NCI-H526 (cell line): ENCODE measurements at regions not wholly inside any gene's neighbourhood (a gene's known extent, or its start where the extent isn't known, plus 50 kb on each side); places are given as distances from the start of the nearest gene placed in this dataset.
A peak's percentile ranks its signal among the peaks of the same experiment; 100 is the strongest.

Source experiments
- DNase-seq, 2 experiments: peaks; one replicate each; lab custom pipeline; 2025; lab: John Stamatoyannopoulos, UW

GRCh38 chr18:41693008-41693407 lies 262.0 kb upstream of the PIK3C3 start:
- DNase-seq: peak; percentile 18 to 42

- DNase-seq: no peak
Observed at GRCh38 chr18:41690332-41691127, 264.5 kb upstream of the PIK3C3 start.

DNA sequence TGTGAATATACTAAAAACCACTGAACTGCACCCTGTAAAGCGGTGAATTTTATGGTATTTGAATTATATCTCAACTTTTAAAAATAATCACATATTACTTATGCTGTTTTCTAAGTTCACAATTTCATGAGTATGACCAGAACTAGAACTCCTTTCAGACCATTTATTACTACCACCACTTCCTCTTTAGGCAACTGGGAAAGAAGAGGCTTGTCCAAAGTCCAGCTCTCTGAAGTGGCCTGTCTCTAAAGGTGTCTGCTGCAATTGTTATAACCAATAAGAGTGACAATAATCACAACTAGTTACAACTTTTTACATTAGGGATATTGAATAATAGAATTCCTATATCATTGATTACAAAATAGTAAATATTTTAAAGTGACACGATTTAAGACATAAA lies 267.9 kb upstream of the PIK3C3 start:
- no peak for DNase-seq

- DNase-seq: no peak
Observed at GRCh38 chr18:41681138-41681880, 273.7 kb upstream of the PIK3C3 start.

- no peak for DNase-seq
Observed at GRCh38 chr18:41674506-41674905, 280.5 kb upstream of the PIK3C3 start.

DNA sequence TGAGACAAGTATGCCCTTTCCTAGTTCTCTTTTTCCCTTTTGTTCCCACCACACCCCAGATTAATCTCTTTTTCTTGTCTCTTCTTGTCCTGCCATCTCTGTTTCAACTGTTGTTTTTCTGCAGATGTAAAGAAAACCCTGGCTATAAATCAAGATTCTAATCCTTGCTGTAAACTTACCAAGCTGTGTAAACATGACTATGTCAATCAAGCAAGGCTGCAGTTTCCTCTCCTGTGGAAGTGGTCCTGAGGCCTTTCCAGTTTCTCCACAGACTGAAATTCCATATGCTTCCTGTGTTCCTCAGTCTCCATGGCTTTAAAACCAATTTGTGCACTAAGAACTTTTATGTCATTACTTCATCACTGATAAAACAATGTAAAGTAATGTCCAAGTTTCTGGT lies 288.8 kb upstream of the PIK3C3 start:
- DNase-seq: no peak

DNA sequence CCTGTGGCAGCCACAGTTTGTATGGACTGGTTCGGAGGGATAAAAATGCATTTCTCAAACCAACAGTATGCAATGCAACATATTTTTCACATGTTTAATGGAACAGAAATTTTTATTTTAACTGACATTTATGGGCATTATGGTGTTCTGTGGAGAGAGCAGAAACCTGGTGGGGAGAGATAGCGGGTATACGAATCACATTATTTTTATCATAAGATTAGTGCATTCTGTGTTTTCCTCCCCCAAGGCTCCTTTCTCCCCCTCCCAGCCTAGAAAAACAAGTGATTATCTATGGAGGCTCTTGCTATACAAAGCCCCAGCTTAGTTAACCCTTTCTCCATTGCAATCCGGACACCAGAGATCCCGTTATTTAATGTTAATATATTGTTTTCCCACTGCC lies 289.8 kb upstream of the PIK3C3 start:
- DNase-seq: no peak

GRCh38 chr18:41660654-41661053 lies 294.4 kb upstream of the PIK3C3 start:
- no peak for DNase-seq

DNA sequence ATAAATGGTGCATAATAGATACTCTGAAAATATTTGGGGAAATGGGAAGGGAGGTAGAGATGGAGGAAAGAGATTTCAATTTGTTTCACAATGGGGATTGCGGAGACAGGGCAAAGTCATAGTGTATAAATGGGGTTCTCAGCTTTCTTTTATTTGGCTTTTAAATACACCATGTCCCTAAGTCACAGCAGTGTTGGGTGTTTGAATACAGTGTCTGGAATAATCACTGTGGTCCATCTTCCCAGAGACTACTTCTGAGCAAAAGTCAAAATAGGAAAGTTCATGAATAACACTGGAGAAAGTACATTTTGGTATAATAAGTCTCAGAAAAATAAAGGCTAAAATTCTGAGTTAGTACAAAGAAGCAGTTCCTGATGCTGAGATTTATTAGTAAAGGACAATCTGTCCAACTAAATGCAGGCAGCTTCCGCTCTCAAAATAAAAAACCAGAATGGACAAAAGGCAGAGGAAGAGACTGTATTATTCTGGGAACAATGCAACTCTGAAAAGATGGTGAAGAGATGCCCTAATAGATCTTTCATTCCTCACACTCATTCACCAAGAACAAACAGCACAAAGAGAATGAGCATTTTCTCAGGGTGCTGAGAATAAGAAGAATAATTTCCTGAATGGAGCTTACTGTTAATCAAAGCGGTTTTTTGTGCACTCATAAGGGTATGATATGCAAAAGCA lies 295.4 kb upstream of the PIK3C3 start:
- DNase-seq: no peak

DNA sequence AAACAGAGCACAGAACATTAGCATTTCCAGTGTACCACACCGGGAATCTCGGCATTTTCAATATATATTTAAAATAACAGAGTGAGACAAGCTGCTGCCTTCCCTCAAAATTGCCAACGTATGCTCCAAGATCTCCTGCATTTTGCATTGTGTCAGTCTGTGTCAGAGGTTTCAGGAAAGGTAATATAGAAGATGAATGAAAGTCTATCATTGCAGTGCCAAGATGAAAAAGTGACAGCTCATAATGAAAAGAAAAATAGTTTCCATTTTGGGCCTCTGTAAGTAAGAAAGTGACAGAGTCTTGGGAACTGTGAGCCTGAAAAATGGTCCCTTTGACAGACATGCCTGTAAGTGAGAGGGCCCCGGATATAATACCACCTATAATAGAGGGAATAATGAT lies 297.8 kb upstream of the PIK3C3 start:
- no peak for DNase-seq

DNA sequence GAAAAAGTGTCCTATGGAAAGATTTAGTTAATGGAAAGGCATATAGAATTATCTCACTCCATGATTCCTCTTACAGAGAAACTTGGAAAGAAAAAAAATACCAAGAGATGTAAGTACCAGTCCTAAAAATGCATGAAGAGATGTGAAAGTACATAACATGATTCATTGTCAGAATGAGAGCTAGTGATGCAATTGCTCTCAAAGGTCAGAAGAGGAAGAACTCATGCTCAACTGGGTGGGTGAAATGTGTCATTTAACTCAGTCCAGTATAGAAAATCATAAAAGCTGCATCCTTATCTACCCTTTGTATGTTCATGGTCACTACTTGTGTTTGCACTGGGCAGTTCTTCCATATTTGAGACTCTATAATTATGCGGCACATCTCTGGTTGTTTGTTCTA lies 300.0 kb upstream of the PIK3C3 start:
- no peak for DNase-seq

GRCh38 chr18:41647914-41648313 lies 307.1 kb upstream of the PIK3C3 start:
- DNase-seq: no peak

GRCh38 chr18:41646915-41647620 lies 308.0 kb upstream of the PIK3C3 start:
- DNase-seq: no peak

GRCh38 chr18:41645589-41646360 lies 309.3 kb upstream of the PIK3C3 start:
- no peak for DNase-seq

DNA sequence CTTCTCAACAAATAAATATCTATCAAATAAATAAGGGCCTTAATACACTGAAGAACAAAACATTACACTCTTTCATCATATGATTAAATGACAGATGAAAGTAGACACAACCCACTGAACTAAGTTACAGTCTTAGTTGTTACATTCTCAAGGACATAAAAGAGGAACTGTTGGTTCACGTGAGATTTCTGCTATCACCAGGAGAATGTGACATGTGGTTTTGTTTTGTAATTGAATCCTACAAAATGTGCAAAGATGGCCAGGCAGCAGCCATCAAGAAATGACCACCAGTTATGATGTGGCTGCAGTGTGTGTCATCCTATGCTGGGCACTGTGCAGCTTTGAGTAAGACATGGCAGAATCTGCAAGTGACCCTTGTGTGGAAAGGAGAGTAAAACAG lies 310.6 kb upstream of the PIK3C3 start:
- DNase-seq: no peak

- peak in 1 of 2 experiments; percentile 44 for DNase-seq
Observed at GRCh38 chr18:41643427-41643826, 311.6 kb upstream of the PIK3C3 start.

- DNase-seq: no peak
Observed at GRCh38 chr18:41642756-41643155, 312.3 kb upstream of the PIK3C3 start.

DNA sequence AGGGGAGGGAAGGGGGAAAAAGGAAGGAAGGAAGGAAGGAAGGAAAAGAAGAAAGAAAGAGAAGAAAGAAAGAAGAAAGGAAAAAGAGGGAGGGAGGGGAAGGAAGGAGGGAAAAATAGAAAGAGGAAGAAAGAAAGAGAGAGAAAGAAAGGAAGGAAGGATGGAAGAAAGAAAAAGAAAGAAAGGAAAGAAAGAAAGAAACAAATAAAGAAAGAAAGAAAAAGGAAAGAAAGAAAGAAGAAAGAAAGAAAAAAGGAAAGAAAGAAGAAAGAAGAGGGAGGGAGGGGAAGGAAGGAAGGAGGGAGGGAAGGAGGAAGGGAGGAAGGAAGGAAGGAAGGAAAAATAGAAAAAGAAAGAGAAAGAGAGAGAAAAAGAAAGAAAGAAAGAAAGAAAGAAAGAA lies 315.8 kb upstream of the PIK3C3 start:
- no peak for DNase-seq

GRCh38 chr18:41631723-41632285 lies 323.2 kb upstream of the PIK3C3 start:
- DNase-seq: peak; percentile 31 to 35

- DNase-seq: peak in 1 of 2 experiments; percentile 26
Observed at GRCh38 chr18:41630232-41630886, 324.7 kb upstream of the PIK3C3 start.

GRCh38 chr18:41624460-41624859 lies 330.6 kb upstream of the PIK3C3 start:
- no peak for DNase-seq
